HepG2 (cell line): ENCODE measurements at regions not wholly inside any gene's neighbourhood (a gene's known extent, or its start where the extent isn't known, plus 50 kb on each side); places are given as distances from the start of the nearest gene placed in this dataset.

ENCODE experiments used
- FOXK1 ChIP-seq: sonication (generic); formaldehyde crosslinking; IDR thresholded peaks from 2 replicates; pipeline ENCODE4 v1.4.0; 2020; ENCODE audit warnings: low read depth, missing genetic modification reagents, borderline replicate concordance
- HIVEP1 ChIP-seq: sonication (generic); formaldehyde crosslinking; IDR thresholded peaks from 2 replicates; pipeline ENCODE4 v1.4.0; 2020; ENCODE audit warnings: mild to moderate bottlenecking, missing genetic modification reagents
- IKZF5 ChIP-seq: IDR thresholded peaks from 2 replicates; pipeline ENCODE4 v1.6.1; 2018; ENCODE audit warnings: missing genetic modification reagents, mild to moderate bottlenecking, missing compliant biosample characterization
- MXI1 ChIP-seq: IDR thresholded peaks from 3 replicates; pipeline ENCODE4 v1.6.1; 2012; ENCODE audit warnings: low read depth, low read length, inconsistent platforms, borderline replicate concordance
- NFIB ChIP-seq: sonication (generic); formaldehyde crosslinking; IDR thresholded peaks from 2 replicates; pipeline ENCODE4 v1.9.0; 2021; ENCODE audit warnings: missing genetic modification reagents, mild to moderate bottlenecking, borderline replicate concordance
- PBX3 ChIP-seq: sonication (generic); formaldehyde crosslinking; IDR thresholded peaks from 2 replicates; pipeline ENCODE4 v1.8.1; 2023; ENCODE audit warnings: missing genetic modification reagents, inconsistent platforms, borderline replicate concordance
- PHB2 ChIP-seq: fragments of 450-650 bp; IDR thresholded peaks from 2 replicates; pipeline ENCODE4 v1.6.1; 2018; ENCODE audit not compliant: partially characterized antibody
- RCOR2 ChIP-seq: IDR thresholded peaks from 2 replicates; pipeline ENCODE4 v1.6.1; 2016; ENCODE audit warnings: missing biosample characterization, missing genetic modification reagents
- SP5 ChIP-seq: IDR thresholded peaks from 2 replicates; pipeline ENCODE4 v1.6.1; 2016; ENCODE audit warnings: low read depth, borderline replicate concordance
- TBL1XR1 ChIP-seq: fragments of 150-350 bp; IDR thresholded peaks from 2 replicates; pipeline ENCODE4 v1.6.1; 2014; ENCODE audit warnings: borderline replicate concordance, low read length; ENCODE audit not compliant: partially characterized antibody
- ZBTB7A ChIP-seq: sonication (generic); formaldehyde crosslinking; IDR thresholded peaks from 2 replicates; pipeline ENCODE4 v1.8.0; 2022; ENCODE audit warnings: mild to moderate bottlenecking, missing genetic modification reagents
- ZFP36 ChIP-seq: fragments of 150-350 bp; IDR thresholded peaks from 2 replicates; pipeline ENCODE4 v1.6.1; 2018; ENCODE audit warnings: borderline replicate concordance, low read length, low read depth; ENCODE audit not compliant: partially characterized antibody
- ZFP41 ChIP-seq: sonication (generic); formaldehyde crosslinking; IDR thresholded peaks from 2 replicates; pipeline ENCODE4 v1.4.0; 2020; ENCODE audit warnings: mild to moderate bottlenecking, missing genetic modification reagents, borderline replicate concordance
- ZNF24 ChIP-seq: fragments of 450-650 bp; IDR thresholded peaks from 2 replicates; pipeline ENCODE4 v1.6.1; 2017; ENCODE audit warnings: antibody characterized with exemption, mild to moderate bottlenecking
- ZNF276 ChIP-seq: sonication (generic); formaldehyde crosslinking; IDR thresholded peaks from 2 replicates; pipeline ENCODE4 v1.4.0; 2020; ENCODE audit warnings: mild to moderate bottlenecking, low read depth, missing genetic modification reagents
- ZNF414 ChIP-seq: sonication (generic); formaldehyde crosslinking; IDR thresholded peaks from 2 replicates; pipeline ENCODE4 v1.5.0; 2020; ENCODE audit warnings: missing genetic modification reagents
- ZNF598 ChIP-seq: sonication (generic); formaldehyde crosslinking; IDR thresholded peaks from 2 replicates; pipeline ENCODE4 v1.5.1; 2020; ENCODE audit warnings: mild to moderate bottlenecking, missing genetic modification reagents, borderline replicate concordance
- ZNF609 ChIP-seq: sonication (generic); formaldehyde crosslinking; IDR thresholded peaks from 2 replicates; pipeline ENCODE4 v1.4.0; 2020; ENCODE audit warnings: mild to moderate bottlenecking, missing genetic modification reagents, borderline replicate concordance
- ZNF720 ChIP-seq: sonication (generic); formaldehyde crosslinking; IDR thresholded peaks from 2 replicates; pipeline ENCODE4 v1.4.0; 2020; ENCODE audit warnings: missing genetic modification reagents
- ZSCAN12 ChIP-seq: sonication (generic); formaldehyde crosslinking; IDR thresholded peaks from 2 replicates; pipeline ENCODE4 v1.9.0; 2021; ENCODE audit warnings: mild to moderate bottlenecking, missing genetic modification reagents

GRCh38 chr1:58903514-58904298 lies 119.9 kb upstream of the JUN start (continued):
- TF ChIP-seq PBX3 (CRISPR knock-in tag) (no peak), TBL1XR1 (no peak), HIVEP1 (CRISPR knock-in tag) (no peak), ZNF414 (CRISPR knock-in tag) (peak; percentile 83; the same call in 1 of the 2 replicates), ZSCAN12 (no peak; the same call in 1 of the 2 replicates), ZNF720 (CRISPR knock-in tag) (no peak), ZNF276 (CRISPR knock-in tag) (no peak), FOXK1 (CRISPR knock-in tag) (no peak), RCOR2 (CRISPR knock-in tag) (no peak), ZNF609 (CRISPR knock-in tag) (0 out of 2 replicates have a peak, but pooled peaks have one; percentile 27), ZNF598 (no peak), PHB2 (no peak), ZNF24 (no peak), ZFP41 (no peak), IKZF5 (CRISPR knock-in tag) (no peak; the same call in 1 of the 2 replicates), MXI1 (no peak), ZBTB7A (no peak), NFIB (no peak), ZFP36 (no peak), SP5 (peak; percentile 36; the same call in 1 of the 2 replicates)
